B cell (primary cell): ENCODE measurements at regions not wholly inside any gene's neighbourhood (a gene's known extent, or its start where the extent isn't known, plus 50 kb on each side); places are given as distances from the start of the nearest gene placed in this dataset.

Experiments used
- ATAC-seq: fragments of 200-7000 bp; cut with Tn5 transposase; one replicate; pipeline ENCODE4 v1.10.0; 2021; ENCODE audit warnings: low read depth, mild to moderate bottlenecking, moderate number of reproducible peaks, moderate library complexity
- CTCF ChIA-PET: fragments of 350-600 bp; sonication (Branson Sonifier 250); formaldehyde crosslinking; loops from one replicate; lab custom pipeline; 2021; ENCODE audit warnings: antibody characterized with exemption, inconsistent platforms; lab: Charles Lee
- POLR2A ChIA-PET: fragments of 350-600 bp; sonication (Branson Sonifier 250); formaldehyde crosslinking; loops from one replicate; lab custom pipeline; 2021; ENCODE audit warnings: antibody characterized with exemption; lab: Charles Lee
- DNase-seq: peaks from one replicate; pipeline ENCODE4 v3.0.0; 2013
- H2AFZ ChIP-seq: 2 replicates; pipeline ENCODE4 v1.6.1; 2012; ENCODE audit warnings: mild to moderate bottlenecking, low read depth, low read length; ENCODE audit not compliant: insufficient read depth, poor library complexity, severe bottlenecking
- H3K27ac ChIP-seq, 2 donors: 1 replicate in 1 of 2; 2 replicates in 1 of 2; pipeline ENCODE4 v1.5.1; 2012 to 2013; ENCODE audit warnings: low read length in 2 of 2, mild to moderate bottlenecking in 2 of 2, moderate library complexity in 1 of 2
- H3K27me3 ChIP-seq, 4 experiments: fragments of 200-600 bp in 1 of 4; sonication (generic) in 1 of 4; replicated peaks in 1 of 4; 1 replicate in 2 of 4; 2 replicates in 2 of 4; pipeline versions ENCODE4 v1.6.1 to v1.7.0; 2013 to 2016; ENCODE audit warnings: low read length in 3 of 4, mild to moderate bottlenecking in 2 of 4, mixed read lengths in 1 of 4, moderate library complexity in 1 of 4; ENCODE audit not compliant: insufficient read depth in 4 of 4, control insufficient read depth in 3 of 4; ENCODE audit errors: control extremely low read depth in 1 of 4
- H3K36me3 ChIP-seq, 2 experiments: replicated peaks in 1 of 2; 1 replicate in 1 of 2; 2 replicates in 1 of 2; pipeline versions ENCODE4 v1.6.1 to v1.7.1; 2013; ENCODE audit warnings: low read length in 1 of 2; ENCODE audit not compliant: insufficient read depth in 2 of 2, control insufficient read depth in 1 of 2; ENCODE audit errors: control extremely low read depth in 1 of 2, extremely low read depth in 1 of 2
- H3K4me1 ChIP-seq, 2 donors: fragments of 200-600 bp in 1 of 2; sonication (generic) in 1 of 2; 1 replicate in 1 of 2; 2 replicates in 1 of 2; pipeline versions ENCODE4 v1.5.1 to v1.6.1; 2013 to 2017; ENCODE audit warnings: low read length in 2 of 2; ENCODE audit not compliant: control insufficient read depth in 2 of 2, insufficient read depth in 2 of 2
- H3K4me2 ChIP-seq: replicated peaks from 2 replicates; pipeline ENCODE3; 2012; ENCODE audit warnings: mild to moderate bottlenecking, low read depth, low read length; ENCODE audit not compliant: poor library complexity, severe bottlenecking
- H3K4me3 ChIP-seq, 5 experiments: fragments of 200-600 bp in 1 of 5; sonication (generic) in 1 of 5; 1 replicate in 3 of 5; 2 replicates in 2 of 5; pipeline versions ENCODE4 v1.5.1 to v1.7.0; 2011 to 2016; ENCODE audit warnings: low read length in 4 of 5, mild to moderate bottlenecking in 4 of 5, low read depth in 2 of 5, control low read depth in 1 of 5, moderate library complexity in 1 of 5; ENCODE audit not compliant: insufficient read depth in 1 of 5; ENCODE audit errors: control extremely low read depth in 1 of 5, extremely low read depth in 1 of 5
- H3K79me2 ChIP-seq: fragments of 200-600 bp; sonication (generic); one replicate; pipeline ENCODE4 v1.6.0; 2016; ENCODE audit warnings: low read length; ENCODE audit not compliant: control insufficient read depth, insufficient read depth
- H3K9ac ChIP-seq: fragments of 200-600 bp; sonication (generic); 2 replicates; pipeline ENCODE4 v1.6.1; 2017; ENCODE audit warnings: mild to moderate bottlenecking, low read length, moderate library complexity
- H3K9me3 ChIP-seq, 3 donors: one replicate each; pipeline versions ENCODE4 v1.6.1 to v1.7.1; 2013; ENCODE audit warnings: low read length in 2 of 3; ENCODE audit not compliant: control insufficient read depth in 2 of 3, insufficient read depth in 1 of 3; ENCODE audit errors: control extremely low read depth in 1 of 3
- H4K20me1 ChIP-seq: 2 replicates; pipeline ENCODE4 v1.6.0; 2012; ENCODE audit warnings: mild to moderate bottlenecking, low read length; ENCODE audit not compliant: insufficient read depth, control insufficient read depth, poor library complexity, severe bottlenecking
- H3K27ac Mint-ChIP-seq: one replicate; pipeline ENCODE4 v1.8.0; 2021; ENCODE audit warnings: mixed read lengths
- H3K27me3 Mint-ChIP-seq: one replicate; pipeline ENCODE4 v1.8.0; 2021; ENCODE audit warnings: mixed read lengths
- H3K4me1 Mint-ChIP-seq: one replicate; pipeline ENCODE4 v1.8.0; 2021; ENCODE audit warnings: mixed read lengths
- H3K4me3 Mint-ChIP-seq: one replicate; pipeline ENCODE4 v1.8.0; 2021; ENCODE audit warnings: mixed read lengths
- H3K9me3 Mint-ChIP-seq: one replicate; pipeline ENCODE4 v1.8.0; 2022; ENCODE audit warnings: mixed read lengths; ENCODE audit not compliant: insufficient read depth
- CTCF ChIP-seq: fragments of 200-600 bp; IDR thresholded peaks from one replicate; pipeline ENCODE4 v1.8.0; 2022; ENCODE audit warnings: antibody characterized with exemption, mild to moderate bottlenecking
- EZH2 ChIP-seq: IDR thresholded peaks from 2 replicates; pipeline ENCODE4 v1.6.1; 2012; ENCODE audit warnings: borderline replicate concordance, low read depth, mild to moderate bottlenecking, moderate library complexity, low read length; ENCODE audit not compliant: insufficient read depth, poor library complexity, severe bottlenecking
- WGBS: methylation state at CpG from one replicate; pipeline ENCODE4 v1.1.5; 2013; ENCODE audit warnings: missing lambda C conversion rate; ENCODE audit not compliant: insufficient coverage; 5-methylcytosine and 5-hydroxymethylcytosine counted together
- intact Hi-C: fragments of 100-400 bp; cut with micrococcal nuclease; formaldehyde crosslinking; loops from one replicate; pipeline ENCODE4 v1.10.0; 2022

DNA sequence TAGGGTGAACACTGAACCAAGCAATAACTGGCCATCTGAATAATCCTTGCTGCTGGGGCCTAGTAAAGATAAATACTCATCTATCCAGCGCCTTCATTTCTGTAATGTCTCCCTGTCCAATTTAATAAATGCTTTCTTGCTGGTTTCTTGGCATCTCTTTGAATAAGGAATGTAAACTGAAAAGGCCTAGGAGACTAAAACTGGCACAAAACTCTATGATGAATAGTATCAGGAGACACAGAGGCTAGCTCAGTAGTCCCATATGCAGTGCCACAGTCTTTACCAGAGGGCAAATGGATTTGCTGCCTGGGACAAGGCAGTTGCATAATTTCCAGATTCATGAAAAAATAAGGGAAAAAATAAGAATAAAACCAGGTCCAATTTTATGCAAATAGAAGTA lies 324.4 kb downstream of the CENPW start:
- no peak for DNase-seq
- ChIA-PET CTCF (no interaction called here), POLR2A (no interaction called here)
- Mint-ChIP-seq H3K4me1 (no peaks in the 10 kb centered on the region), H3K9me3 (no peaks in the 10 kb centered on the region), H3K4me3 (no peak overlapping the region), H3K27me3 (no peaks in the 10 kb centered on the region), H3K27ac (no peak overlapping the region)
- no peaks in the 10 kb centered on the region for H3K36me3 ChIP-seq
- no peak overlapping the region for H3K4me3 ChIP-seq
- H3K4me1 ChIP-seq, result no peaks in the 10 kb centered on the region
- TF ChIP-seq EZH2 (no peak), CTCF (no peak)
- H4K20me1 ChIP-seq, result no peaks in the 10 kb centered on the region
- no peak overlapping the region for H3K27ac ChIP-seq
- H3K4me2 ChIP-seq, result no peak overlapping the region
- WGBS, result no CpG with 5 or more reads among the region's 1 CpG
- intact Hi-C loops, result no loop called here
- H3K27me3 ChIP-seq, result no peaks in the 10 kb centered on the region
- no peak overlapping the region for H3K9ac ChIP-seq
- H2AFZ ChIP-seq, result no peak overlapping the region
- ATAC-seq, result no peak
- H3K9me3 ChIP-seq, result no peaks in the 10 kb centered on the region
- H3K79me2 ChIP-seq, result no peaks in the 10 kb centered on the region

- ChIA-PET CTCF (no interaction called here), POLR2A (no interaction called here)
- Histone ChIP-seq H3K36me3 (no peaks in the 10 kb centered on the region), H4K20me1 (no peaks in the 10 kb centered on the region), H3K9ac (no peak overlapping the region), H3K79me2 (no peaks in the 10 kb centered on the region), H3K27me3 (no peaks in the 10 kb centered on the region), H3K4me1 (no peaks in the 10 kb centered on the region), H3K4me2 (no peak overlapping the region), H3K27ac (no peak overlapping the region), H3K9me3 (peaks cover 0 to 2% (median 0%) of the 10 kb centered on the region in 3 donors), H3K4me3 (no peak overlapping the region), H2AFZ (no peak overlapping the region)
- Mint-ChIP-seq H3K9me3 (no peaks in the 10 kb centered on the region), H3K27ac (no peak overlapping the region), H3K4me3 (no peak overlapping the region), H3K27me3 (no peaks in the 10 kb centered on the region), H3K4me1 (no peaks in the 10 kb centered on the region)
- ATAC-seq (no peak), DNase-seq (no peak)
- intact Hi-C loops, result no loop called here
- no CpG with 5 or more reads among the region's 3 CpGs for WGBS
- no peak for TF ChIP-seq EZH2
- TF ChIP-seq CTCF, result no peak
These were observed 325.6 kb downstream of the CENPW start for GRCh38 chr6:126665551-126665950.
